ENCODE measurements at regions not wholly inside any gene's neighbourhood (a gene's known extent, or its start where the extent isn't known, plus 50 kb on each side); places are given as distances from the start of the nearest gene placed in this dataset.

DNA sequence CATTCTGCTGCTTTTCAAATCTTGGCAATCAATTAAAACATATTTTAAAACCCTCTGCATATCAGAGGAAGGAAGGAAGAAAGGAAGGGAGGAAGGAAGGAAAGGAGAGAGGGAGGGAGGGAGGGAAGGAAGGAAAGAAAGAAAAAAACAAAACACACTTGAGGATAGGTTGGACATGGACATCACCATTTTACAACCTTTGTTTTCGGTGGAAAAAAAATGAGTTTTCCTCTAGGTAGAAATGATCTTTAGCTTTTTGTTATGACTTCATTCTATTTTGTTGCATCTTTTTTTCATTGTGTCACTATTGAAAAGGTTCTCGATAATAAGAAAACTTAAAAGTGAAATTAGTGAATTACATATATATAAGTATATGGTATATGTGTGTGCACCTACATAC is 522.9 kb downstream of the NOVA1 start:
- no peak overlapping the region for H3K4me3 ChIP-seq (replicated peaks in 1 of 3)
- H3K36me3 ChIP-seq: no peaks in the 10 kb centered on the region
- WGBS, 2 donors: 95 to 96% methylated on average over 2 of the region's 2 CpGs
- H3K4me1 ChIP-seq: no peaks in the 10 kb centered on the region
- TF ChIP-seq, protein P1, sequence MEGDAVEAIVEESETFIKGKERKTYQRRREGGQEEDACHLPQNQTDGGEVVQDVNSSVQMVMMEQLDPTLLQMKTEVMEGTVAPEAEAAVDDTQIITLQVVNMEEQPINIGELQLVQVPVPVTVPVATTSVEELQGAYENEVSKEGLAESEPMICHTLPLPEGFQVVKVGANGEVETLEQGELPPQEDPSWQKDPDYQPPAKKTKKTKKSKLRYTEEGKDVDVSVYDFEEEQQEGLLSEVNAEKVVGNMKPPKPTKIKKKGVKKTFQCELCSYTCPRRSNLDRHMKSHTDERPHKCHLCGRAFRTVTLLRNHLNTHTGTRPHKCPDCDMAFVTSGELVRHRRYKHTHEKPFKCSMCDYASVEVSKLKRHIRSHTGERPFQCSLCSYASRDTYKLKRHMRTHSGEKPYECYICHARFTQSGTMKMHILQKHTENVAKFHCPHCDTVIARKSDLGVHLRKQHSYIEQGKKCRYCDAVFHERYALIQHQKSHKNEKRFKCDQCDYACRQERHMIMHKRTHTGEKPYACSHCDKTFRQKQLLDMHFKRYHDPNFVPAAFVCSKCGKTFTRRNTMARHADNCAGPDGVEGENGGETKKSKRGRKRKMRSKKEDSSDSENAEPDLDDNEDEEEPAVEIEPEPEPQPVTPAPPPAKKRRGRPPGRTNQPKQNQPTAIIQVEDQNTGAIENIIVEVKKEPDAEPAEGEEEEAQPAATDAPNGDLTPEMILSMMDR (IDR thresholded peaks at IDR 0.05): no peak
- H3K9me3 ChIP-seq: no peaks in the 10 kb centered on the region
- intact Hi-C loops (cut with DNase I): no loop called here
- DNase-seq: no peak
- no peak overlapping the region for H3K27ac ChIP-seq
- no peaks in the 10 kb centered on the region for H3K27me3 ChIP-seq

DNA sequence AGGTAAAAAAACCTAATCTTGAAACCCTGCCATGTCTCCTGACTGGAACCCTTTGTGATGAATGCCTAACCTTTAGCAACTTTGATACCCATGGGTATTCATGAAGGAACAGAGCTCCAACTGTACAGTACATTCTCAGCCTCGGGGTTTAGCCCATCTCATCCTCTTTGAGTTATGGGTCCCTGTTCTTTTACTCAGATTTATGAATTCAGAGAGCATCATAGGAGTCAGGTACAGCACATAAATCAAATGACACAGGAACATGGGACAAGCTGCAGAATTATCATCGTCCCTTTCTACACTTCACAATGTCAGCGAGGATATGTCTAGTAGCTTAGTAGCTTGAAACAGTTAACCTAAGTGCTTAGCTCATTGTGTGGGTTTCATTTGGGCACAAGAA is 527.4 kb downstream of the NOVA1 start:
- Histone ChIP-seq H3K27me3 (no peaks in the 10 kb centered on the region), H3K4me3 (replicated peaks in 1 of 3) (no peak overlapping the region), H3K9me3 (no peaks in the 10 kb centered on the region), H3K27ac (no peak overlapping the region), H3K36me3 (no peaks in the 10 kb centered on the region), H3K4me1 (no peaks in the 10 kb centered on the region)
- intact Hi-C loops (cut with DNase I): no loop called here
- WGBS, 2 donors: 89 to 94% methylated on average over 3 of the region's 3 CpGs
- TF ChIP-seq, protein P1 (IDR thresholded peaks at IDR 0.05): no peak
- no peak for TF ChIP-seq POLR2A (IDR thresholded peaks at IDR 0.05)
- no peak for DNase-seq

DNA sequence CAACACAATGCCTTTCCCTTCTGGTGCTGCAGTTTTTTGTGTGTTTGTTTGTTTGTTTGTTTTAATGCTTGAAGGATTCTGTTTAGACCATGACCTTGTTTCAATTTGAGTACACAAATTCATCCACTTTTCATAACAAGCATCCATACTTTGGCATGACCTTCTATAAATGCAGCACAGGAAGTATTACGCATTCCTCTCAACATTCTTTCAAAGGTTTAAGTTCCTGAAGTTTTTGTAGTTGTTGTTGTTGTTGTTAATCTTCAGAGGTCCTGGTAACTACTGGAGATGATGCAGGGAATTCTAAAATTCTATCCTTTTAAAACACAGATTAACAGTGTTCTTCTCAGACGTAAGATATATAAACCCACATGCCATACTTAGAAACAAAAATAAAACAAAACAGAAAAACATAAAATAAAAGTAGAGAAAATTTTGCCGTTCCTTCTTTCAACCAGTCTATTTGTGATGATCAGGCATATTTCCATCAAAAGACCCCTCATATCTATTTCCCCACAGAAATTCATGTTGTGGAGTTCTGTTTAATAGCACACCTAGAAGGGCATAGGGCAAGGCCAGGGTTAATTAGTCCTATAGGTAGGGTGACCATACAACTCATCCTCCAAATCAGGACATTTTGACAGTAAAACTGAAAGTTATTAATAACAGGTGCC is 529.9 kb downstream of the NOVA1 start:
- H3K9me3 ChIP-seq: no peaks in the 10 kb centered on the region
- no peak for TF ChIP-seq POLR2A (IDR thresholded peaks at IDR 0.05)
- TF ChIP-seq, protein P1 (IDR thresholded peaks at IDR 0.05): no peak
- H3K4me1 ChIP-seq: no peaks in the 10 kb centered on the region
- DNase-seq: no peak
- no peak overlapping the region for H3K4me3 ChIP-seq (replicated peaks in 1 of 3)
- intact Hi-C loops (cut with DNase I): no loop called here
- no peak overlapping the region for H3K27ac ChIP-seq
- no peaks in the 10 kb centered on the region for H3K36me3 ChIP-seq
- WGBS, 2 donors: 90 to 93% methylated on average over 3 of the region's 3 CpGs
- H3K27me3 ChIP-seq: no peaks in the 10 kb centered on the region

DNA sequence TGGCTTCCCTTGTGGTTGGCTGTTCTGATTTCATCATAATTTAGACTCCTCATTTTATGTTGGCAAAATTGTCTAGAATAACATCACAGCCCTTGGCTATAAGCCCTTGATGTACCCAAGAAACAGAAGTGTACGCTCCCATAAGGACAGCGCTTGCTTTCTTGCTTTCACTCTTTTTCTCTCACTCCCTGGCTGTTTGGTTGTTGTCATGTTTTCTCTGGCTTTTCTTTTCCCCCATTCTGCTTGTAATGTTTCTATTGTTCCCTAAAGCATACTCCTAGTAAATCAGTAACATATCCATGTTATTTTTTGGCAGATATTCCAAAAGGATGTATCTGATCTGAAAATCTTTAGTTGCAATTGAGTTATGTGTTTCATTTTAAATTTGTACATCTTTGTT is 530.5 kb downstream of the NOVA1 start:
- no peak overlapping the region for H3K4me3 ChIP-seq (replicated peaks in 1 of 3)
- no peaks in the 10 kb centered on the region for H3K27me3 ChIP-seq
- intact Hi-C loops (cut with DNase I): no loop called here
- H3K27ac ChIP-seq: no peak overlapping the region
- no peaks in the 10 kb centered on the region for H3K4me1 ChIP-seq
- no peaks in the 10 kb centered on the region for H3K36me3 ChIP-seq
- WGBS, 2 donors: 94 to 96% methylated on average over 2 of the region's 2 CpGs
- no peak for DNase-seq
- no peak for TF ChIP-seq POLR2A (IDR thresholded peaks at IDR 0.05)
- TF ChIP-seq, protein P1 (IDR thresholded peaks at IDR 0.05): no peak
- no peaks in the 10 kb centered on the region for H3K9me3 ChIP-seq

DNA sequence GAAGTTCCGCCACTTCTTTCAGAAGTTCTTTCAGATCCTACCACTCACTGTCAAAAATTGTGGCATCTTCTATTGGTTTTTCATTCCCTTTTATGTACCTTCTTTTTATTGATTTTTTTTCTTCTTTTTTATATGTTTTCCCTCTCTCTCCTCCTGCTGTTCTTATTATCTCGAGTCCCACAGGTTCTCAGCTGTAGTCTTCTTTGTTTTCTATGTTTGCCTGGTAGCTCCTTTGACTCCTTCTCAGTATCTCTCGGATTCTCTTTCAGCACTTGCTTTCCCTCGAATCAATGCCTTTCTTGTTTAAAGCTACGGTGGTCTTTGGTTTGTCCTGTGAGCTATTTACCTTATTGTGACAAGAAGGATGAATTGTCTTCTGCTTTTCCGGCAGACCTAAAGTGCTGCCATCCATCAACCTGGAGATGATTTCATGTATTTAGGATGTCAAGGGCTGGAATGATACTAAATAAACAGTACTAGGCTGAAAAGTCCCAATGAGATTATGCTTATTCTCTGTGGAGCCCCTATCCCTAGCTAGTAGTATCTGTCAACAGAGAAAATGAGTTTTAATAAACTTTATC is 541.7 kb downstream of the NOVA1 start:
- Histone ChIP-seq H3K27me3 (no peaks in the 10 kb centered on the region), H3K36me3 (no peaks in the 10 kb centered on the region), H3K4me3 (replicated peaks in 1 of 3) (no peak overlapping the region), H3K9me3 (no peaks in the 10 kb centered on the region), H3K4me1 (no peaks in the 10 kb centered on the region), H3K27ac (no peak overlapping the region)
- TF ChIP-seq, protein P1 (IDR thresholded peaks at IDR 0.05): no peak
- TF ChIP-seq POLR2A (IDR thresholded peaks at IDR 0.05): no peak
- 44 to 46% methylated on average over 6 of the region's 6 CpGs for WGBS, 2 donors
- no peak for DNase-seq
- intact Hi-C loops (cut with DNase I): no loop called here
